Keratinocyte (primary cell): ENCODE measurements at regions not wholly inside any gene's neighbourhood (a gene's known extent, or its start where the extent isn't known, plus 50 kb on each side); places are given as distances from the start of the nearest gene placed in this dataset.

Experiments
- DNase-seq: peaks from one replicate; pipeline ENCODE4 v3.0.0-alpha.2; 2011; ENCODE audit warnings: low read depth, missing footprints, low spot score
- FAIRE-seq: peaks from 2 replicates; lab custom pipeline; 2011; peaks lifted over from hg19 to GRCh38; lab: Jason Lieb, UNC
- H2AFZ ChIP-seq: 2 replicates; pipeline ENCODE4 v1.6.0; 2012; ENCODE audit warnings: low read length, control low read depth, inconsistent platforms; ENCODE audit not compliant: control insufficient read depth
- H3K27ac ChIP-seq: 2 replicates; pipeline ENCODE4 v1.5.1; 2011; ENCODE audit warnings: low read length; ENCODE audit not compliant: control insufficient read depth, insufficient read depth
- H3K27me3 ChIP-seq: 3 replicates; pipeline ENCODE4 v1.6.0; 2011; ENCODE audit warnings: low read length; ENCODE audit not compliant: control insufficient read depth, insufficient read depth; ENCODE audit errors: extremely low read depth
- H3K36me3 ChIP-seq, 2 experiments: 2 replicates in 1 of 2; 3 replicates in 1 of 2; pipeline ENCODE4 v1.5.1; 2011; ENCODE audit warnings: low read length in 2 of 2, mild to moderate bottlenecking in 1 of 2; ENCODE audit not compliant: control insufficient read depth in 2 of 2, insufficient read depth in 2 of 2; ENCODE audit errors: extremely low read depth in 1 of 2
- H3K4me1 ChIP-seq: 3 replicates; pipeline ENCODE4 v1.5.1; 2011; ENCODE audit warnings: low read length; ENCODE audit not compliant: control insufficient read depth, insufficient read depth; ENCODE audit errors: extremely low read depth
- H3K4me2 ChIP-seq: 3 replicates; pipeline ENCODE4 v1.6.0; 2011; ENCODE audit warnings: low read depth, low read length; ENCODE audit not compliant: control insufficient read depth, insufficient read depth; ENCODE audit errors: extremely low read depth
- H3K4me3 ChIP-seq, 3 experiments: fragments of 200-600 bp in 1 of 3; sonication (generic) in 1 of 3; 2 replicates in 2 of 3; 3 replicates in 1 of 3; pipeline ENCODE4 v1.5.1; 2011 to 2016; ENCODE audit warnings: low read length in 3 of 3, mild to moderate bottlenecking in 3 of 3, control low read depth in 2 of 3, inconsistent platforms in 1 of 3, low read depth in 1 of 3, mixed read lengths in 1 of 3, mixed run types in 1 of 3, moderate library complexity in 1 of 3; ENCODE audit not compliant: control insufficient read depth in 2 of 3, insufficient read depth in 2 of 3; ENCODE audit errors: extremely low read depth in 1 of 3
- H3K79me2 ChIP-seq: 2 replicates; pipeline ENCODE4 v1.6.0; 2012; ENCODE audit warnings: low read length; ENCODE audit not compliant: control insufficient read depth, insufficient read depth
- H3K9ac ChIP-seq: 3 replicates; pipeline ENCODE4 v1.6.0; 2011; ENCODE audit warnings: low read length; ENCODE audit not compliant: control insufficient read depth, insufficient read depth; ENCODE audit errors: extremely low read depth
- H3K9me1 ChIP-seq: 3 replicates; pipeline ENCODE4 v1.6.0; 2011; ENCODE audit warnings: low read length; ENCODE audit not compliant: control insufficient read depth, insufficient read depth; ENCODE audit errors: extremely low read depth
- H3K9me3 ChIP-seq: 2 replicates; pipeline ENCODE4 v1.5.1; 2012; ENCODE audit warnings: low read depth, low read length; ENCODE audit not compliant: control insufficient read depth
- H4K20me1 ChIP-seq: 3 replicates; pipeline ENCODE4 v1.6.0; 2011; ENCODE audit warnings: low read length; ENCODE audit not compliant: control insufficient read depth, insufficient read depth; ENCODE audit errors: extremely low read depth
- CTCF ChIP-seq, 3 experiments: IDR thresholded peaks in 1 of 3; conservative IDR thresholded peaks in 1 of 3; optimal IDR thresholded peaks in 1 of 3; 2 replicates in 2 of 3; 3 replicates in 1 of 3; pipeline versions ENCODE3 to v1.5.1; 2011; ENCODE audit warnings: low read length in 3 of 3, mild to moderate bottlenecking in 3 of 3, moderate library complexity in 2 of 3, control low read depth in 1 of 3, inconsistent platforms in 1 of 3; ENCODE audit not compliant: insufficient read depth in 2 of 3; ENCODE audit errors: extremely low read depth in 1 of 3
- EZH2 ChIP-seq: IDR thresholded peaks from one replicate; pipeline ENCODE4 v1.6.1; 2012; ENCODE audit warnings: inconsistent platforms, mild to moderate bottlenecking, low read length, moderate library complexity
- dilution Hi-C: fragments of 300-500 bp; cut with MboI; formaldehyde crosslinking; loops from one replicate; pipeline ENCODE4 v1.7.0; 2020; ENCODE audit warnings: low sequenced_read_pairs; ENCODE audit not compliant: extremely low pct_ligation_motif_present

- Histone ChIP-seq H3K4me2 (no peak overlapping the region), H3K36me3 (no peaks in the 10 kb centered on the region), H4K20me1 (no peaks in the 10 kb centered on the region), H3K9ac (no peak overlapping the region), H3K27ac (no peak overlapping the region), H3K9me1 (no peaks in the 10 kb centered on the region), H3K4me1 (no peaks in the 10 kb centered on the region), H3K9me3 (no peaks in the 10 kb centered on the region), H3K79me2 (no peaks in the 10 kb centered on the region), H3K4me3 (no peak overlapping the region), H2AFZ (no peak overlapping the region), H3K27me3 (no peaks in the 10 kb centered on the region)
- DNase-seq (no peak), FAIRE-seq (no peak)
- TF ChIP-seq CTCF (optimal IDR thresholded peaks at IDR 0.05 in 1 of 3, IDR thresholded peaks at IDR 0.05 in 1 of 3, conservative IDR thresholded peaks at IDR 0.05 in 1 of 3; ENCODE audit: extremely low read depth in 1 of 3, insufficient read depth in 2 of 3, low read length in 3 of 3), result no peak
- no peak for TF ChIP-seq EZH2
- dilution Hi-C loops, result no loop called here
Measured at GRCh38 chr1:194331758-194332157, 1145.3 kb upstream of the B3GALT2 start.

- TF ChIP-seq EZH2, result no peak
- no peak for TF ChIP-seq CTCF (optimal IDR thresholded peaks at IDR 0.05 in 1 of 3, IDR thresholded peaks at IDR 0.05 in 1 of 3, conservative IDR thresholded peaks at IDR 0.05 in 1 of 3; ENCODE audit: extremely low read depth in 1 of 3, insufficient read depth in 2 of 3, low read length in 3 of 3)
- H3K79me2 ChIP-seq, result no peaks in the 10 kb centered on the region
- no peaks in the 10 kb centered on the region for H3K9me1 ChIP-seq
- dilution Hi-C loops, result no loop called here
- FAIRE-seq, result no peak
- no peaks in the 10 kb centered on the region for H3K36me3 ChIP-seq
- H3K4me3 ChIP-seq, result no peak overlapping the region
- no peaks in the 10 kb centered on the region for H3K27me3 ChIP-seq
- H4K20me1 ChIP-seq, result no peaks in the 10 kb centered on the region
- H3K4me2 ChIP-seq, result no peak overlapping the region
- H3K9ac ChIP-seq, result no peak overlapping the region
- no peaks in the 10 kb centered on the region for H3K4me1 ChIP-seq
- H3K9me3 ChIP-seq, result no peaks in the 10 kb centered on the region
- no peak for DNase-seq
- no peak overlapping the region for H2AFZ ChIP-seq
- no peak overlapping the region for H3K27ac ChIP-seq
Measured at GRCh38 chr1:194322751-194323150, 1136.3 kb upstream of the B3GALT2 start.
